HEK293 (cell line): ENCODE measurements at regions not wholly inside any gene's neighbourhood (a gene's known extent, or its start where the extent isn't known, plus 50 kb on each side); places are given as distances from the start of the nearest gene placed in this dataset.

Source experiments
- GLIS2 ChIP-seq: fragments of 450-650 bp; formaldehyde crosslinking; IDR thresholded peaks from 2 replicates; pipeline ENCODE4 v1.5.1; 2016; ENCODE audit warnings: missing biosample characterization, missing genetic modification characterization
- HOXC10 ChIP-seq: sonication (generic); formaldehyde crosslinking; IDR thresholded peaks from 2 replicates; pipeline ENCODE4 v1.8.1; 2023; ENCODE audit warnings: mild to moderate bottlenecking, missing genetic modification reagents
- HOXD13 ChIP-seq: sonication (generic); formaldehyde crosslinking; IDR thresholded peaks from 2 replicates; pipeline ENCODE4 v1.8.0; 2022; ENCODE audit warnings: missing genetic modification reagents, borderline replicate concordance
- KLF1 ChIP-seq: fragments of 450-650 bp; formaldehyde crosslinking; IDR thresholded peaks from 2 replicates; pipeline ENCODE4 v1.5.1; 2016; ENCODE audit warnings: missing biosample characterization, missing genetic modification characterization
- MEIS1 ChIP-seq: sonication (generic); formaldehyde crosslinking; IDR thresholded peaks from 2 replicates; pipeline ENCODE4 v1.8.1; 2022; ENCODE audit warnings: missing genetic modification reagents, mild to moderate bottlenecking, borderline replicate concordance
- MZF1 ChIP-seq: fragments of 450-650 bp; formaldehyde crosslinking; IDR thresholded peaks from 2 replicates; pipeline ENCODE4 v1.5.1; 2017; ENCODE audit warnings: missing biosample characterization, missing genetic modification characterization, borderline replicate concordance
- OSR2 ChIP-seq: fragments of 450-650 bp; formaldehyde crosslinking; IDR thresholded peaks from 2 replicates; pipeline ENCODE4 v1.5.1; 2016; ENCODE audit warnings: missing biosample characterization, missing genetic modification characterization
- REPIN1 ChIP-seq: fragments of 450-650 bp; formaldehyde crosslinking; IDR thresholded peaks from 2 replicates; pipeline ENCODE4 v1.5.1; 2017; ENCODE audit warnings: missing biosample characterization, missing genetic modification characterization, low read depth
- TSHZ1 ChIP-seq: fragments of 450-650 bp; formaldehyde crosslinking; IDR thresholded peaks from 2 replicates; pipeline ENCODE4 v1.5.1; 2016; ENCODE audit warnings: missing biosample characterization, missing genetic modification characterization, borderline replicate concordance
- YY1 ChIP-seq: fragments of 450-650 bp; formaldehyde crosslinking; IDR thresholded peaks from 2 replicates; pipeline ENCODE4 v1.5.1; 2018; ENCODE audit warnings: missing biosample characterization, missing genetic modification characterization
- ZBTB1 ChIP-seq: fragments of 450-650 bp; formaldehyde crosslinking; IDR thresholded peaks from 2 replicates; pipeline ENCODE4 v1.5.1; 2016; ENCODE audit warnings: missing biosample characterization, missing genetic modification characterization
- ZBTB17 ChIP-seq: fragments of 450-650 bp; formaldehyde crosslinking; IDR thresholded peaks from 2 replicates; pipeline ENCODE4 v1.5.1; 2016; ENCODE audit warnings: missing biosample characterization, missing genetic modification characterization
- ZBTB21 ChIP-seq: fragments of 450-650 bp; formaldehyde crosslinking; IDR thresholded peaks from 2 replicates; pipeline ENCODE4 v1.5.1; 2017; ENCODE audit warnings: missing biosample characterization, missing genetic modification characterization
- ZBTB48 ChIP-seq: fragments of 450-650 bp; formaldehyde crosslinking; IDR thresholded peaks from 2 replicates; pipeline ENCODE4 v1.5.1; 2016; ENCODE audit warnings: missing biosample characterization, missing genetic modification characterization
- ZBTB7A ChIP-seq: fragments of 450-650 bp; formaldehyde crosslinking; IDR thresholded peaks from 2 replicates; pipeline ENCODE4 v1.5.1; 2016; ENCODE audit warnings: low read depth, missing biosample characterization, missing genetic modification characterization
- ZFP41 ChIP-seq: fragments of 450-650 bp; formaldehyde crosslinking; IDR thresholded peaks from 2 replicates; pipeline ENCODE4 v1.5.1; 2016; ENCODE audit warnings: missing biosample characterization, missing genetic modification characterization, borderline replicate concordance
- ZNF112 ChIP-seq: fragments of 450-650 bp; formaldehyde crosslinking; IDR thresholded peaks from 2 replicates; pipeline ENCODE4 v1.5.0; 2017; ENCODE audit warnings: missing biosample characterization, missing genetic modification characterization
- ZNF121 ChIP-seq: fragments of 450-650 bp; formaldehyde crosslinking; IDR thresholded peaks from 2 replicates; pipeline ENCODE4 v1.5.1; 2016; ENCODE audit warnings: missing biosample characterization, missing genetic modification characterization
- ZNF19 ChIP-seq: fragments of 450-650 bp; formaldehyde crosslinking; IDR thresholded peaks from 2 replicates; pipeline ENCODE4; 2016; ENCODE audit warnings: missing biosample characterization, missing genetic modification characterization, low read depth
- ZNF266 ChIP-seq: fragments of 450-650 bp; formaldehyde crosslinking; IDR thresholded peaks from 2 replicates; pipeline ENCODE4 v1.5.1; 2016; ENCODE audit warnings: missing biosample characterization, missing genetic modification characterization, low read depth
- ZNF274 ChIP-seq, 2 experiments: fragments of 200-500 bp in 1 of 2; fragments of 450-650 bp in 1 of 2; sonication (Bioruptor generic) in 1 of 2; formaldehyde crosslinking in 1 of 2; IDR thresholded peaks; 2 replicates each; pipeline versions ENCODE4 v1.5.1 to v1.6.1; 2014 to 2016; ENCODE audit warnings: borderline replicate concordance in 1 of 2, inconsistent platforms in 1 of 2, low read length in 1 of 2, missing biosample characterization in 1 of 2, missing genetic modification characterization in 1 of 2
- ZNF510 ChIP-seq: fragments of 450-650 bp; formaldehyde crosslinking; IDR thresholded peaks from 2 replicates; pipeline ENCODE4 v1.5.1; 2018; ENCODE audit warnings: mild to moderate bottlenecking, missing genetic modification characterization, missing biosample characterization; ENCODE audit not compliant: insufficient replicate concordance
- ZNF521 ChIP-seq: fragments of 450-650 bp; formaldehyde crosslinking; IDR thresholded peaks from 2 replicates; pipeline ENCODE4 v1.5.1; 2017; ENCODE audit warnings: missing biosample characterization, mild to moderate bottlenecking, missing genetic modification characterization
- ZNF571 ChIP-seq: fragments of 450-650 bp; formaldehyde crosslinking; IDR thresholded peaks from 2 replicates; pipeline ENCODE4 v1.5.0; 2017; ENCODE audit warnings: missing biosample characterization, missing genetic modification characterization
- ZNF585B ChIP-seq: fragments of 450-650 bp; formaldehyde crosslinking; IDR thresholded peaks from 2 replicates; pipeline ENCODE4 v1.5.1; 2016; ENCODE audit warnings: missing biosample characterization, missing genetic modification characterization
- ZNF626 ChIP-seq: fragments of 450-650 bp; sonication (Bioruptor Pico); formaldehyde crosslinking; IDR thresholded peaks from 2 replicates; pipeline ENCODE4 v1.5.1; 2018; ENCODE audit warnings: missing biosample characterization, missing genetic modification characterization, inconsistent platforms
- ZNF654 ChIP-seq: fragments of 450-650 bp; formaldehyde crosslinking; IDR thresholded peaks from 2 replicates; pipeline ENCODE4 v1.5.1; 2016; ENCODE audit warnings: low read depth, missing biosample characterization, missing genetic modification characterization
- ZNF707 ChIP-seq: fragments of 450-650 bp; formaldehyde crosslinking; IDR thresholded peaks from 2 replicates; pipeline ENCODE4 v1.5.1; 2016; ENCODE audit warnings: missing biosample characterization, missing genetic modification characterization
- ZNF747 ChIP-seq: fragments of 450-650 bp; formaldehyde crosslinking; IDR thresholded peaks from 2 replicates; pipeline ENCODE4 v1.5.1; 2016; ENCODE audit warnings: missing biosample characterization, missing genetic modification characterization
- ZNF777 ChIP-seq: fragments of 450-650 bp; formaldehyde crosslinking; IDR thresholded peaks from 2 replicates; pipeline ENCODE4 v1.5.1; 2017; ENCODE audit warnings: missing biosample characterization, missing genetic modification characterization, borderline replicate concordance
- ZNF791 ChIP-seq: fragments of 450-650 bp; formaldehyde crosslinking; IDR thresholded peaks from 2 replicates; pipeline ENCODE4 v1.5.1; 2016; ENCODE audit warnings: missing biosample characterization, missing genetic modification characterization
- ZNF792 ChIP-seq: fragments of 450-650 bp; formaldehyde crosslinking; IDR thresholded peaks from 2 replicates; pipeline ENCODE4 v1.5.1; 2016; ENCODE audit warnings: missing biosample characterization, missing genetic modification characterization
- ZNF843 ChIP-seq: fragments of 450-650 bp; formaldehyde crosslinking; IDR thresholded peaks from 2 replicates; pipeline ENCODE4 v1.5.1; 2016; ENCODE audit warnings: missing biosample characterization, missing genetic modification characterization
- ZSCAN16 ChIP-seq: fragments of 450-650 bp; formaldehyde crosslinking; IDR thresholded peaks from 2 replicates; pipeline ENCODE4 v1.5.1; 2016; ENCODE audit warnings: missing biosample characterization, missing genetic modification characterization
- ZXDB ChIP-seq: fragments of 450-650 bp; formaldehyde crosslinking; IDR thresholded peaks from 2 replicates; pipeline ENCODE4 v1.5.1; 2016; ENCODE audit warnings: missing biosample characterization, missing genetic modification characterization
- TF ChIP-seq, protein P1 (sequence below): fragments of 450-650 bp; formaldehyde crosslinking; IDR thresholded peaks from 2 replicates; pipeline ENCODE4 v1.5.1; 2016; ENCODE audit warnings: missing biosample characterization, missing genetic modification characterization, borderline replicate concordance
- TF ChIP-seq, protein P2 (sequence below): sonication (generic); formaldehyde crosslinking; IDR thresholded peaks from 2 replicates; pipeline ENCODE4 v1.8.1; 2022; ENCODE audit warnings: mild to moderate bottlenecking, moderate library complexity, missing genetic modification reagents

DNA sequence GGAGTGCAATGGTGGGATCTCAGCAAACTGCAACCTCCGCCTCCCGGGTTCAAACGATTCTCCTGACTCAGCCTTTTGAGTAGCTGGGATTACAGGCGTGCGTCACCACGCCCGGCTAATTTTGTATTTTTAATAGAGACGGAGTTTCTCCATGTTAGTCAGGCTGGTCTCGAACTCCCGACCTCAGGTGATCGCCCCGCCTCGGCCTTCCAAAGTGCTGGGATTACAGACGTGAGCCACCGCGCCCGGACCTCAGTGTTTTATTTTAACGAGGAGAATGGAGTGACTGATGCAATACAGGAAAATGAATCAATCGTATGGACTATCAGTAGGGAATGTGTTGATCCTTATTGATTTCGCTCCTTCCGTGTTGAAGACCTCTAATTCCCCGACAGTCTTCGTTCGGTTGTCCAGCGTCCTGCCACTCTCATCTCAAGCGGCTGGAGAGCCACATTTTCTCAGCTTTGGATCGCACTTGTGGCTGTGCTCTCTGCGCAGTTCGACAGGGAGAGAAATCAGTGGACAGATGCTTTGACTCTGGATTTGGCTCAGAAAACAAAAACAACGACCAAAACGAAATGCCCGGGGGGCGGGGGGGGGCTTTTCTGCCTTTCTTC is 166.2 kb downstream of the TRIM27 start (continued):
- TF ChIP-seq, protein P1, sequence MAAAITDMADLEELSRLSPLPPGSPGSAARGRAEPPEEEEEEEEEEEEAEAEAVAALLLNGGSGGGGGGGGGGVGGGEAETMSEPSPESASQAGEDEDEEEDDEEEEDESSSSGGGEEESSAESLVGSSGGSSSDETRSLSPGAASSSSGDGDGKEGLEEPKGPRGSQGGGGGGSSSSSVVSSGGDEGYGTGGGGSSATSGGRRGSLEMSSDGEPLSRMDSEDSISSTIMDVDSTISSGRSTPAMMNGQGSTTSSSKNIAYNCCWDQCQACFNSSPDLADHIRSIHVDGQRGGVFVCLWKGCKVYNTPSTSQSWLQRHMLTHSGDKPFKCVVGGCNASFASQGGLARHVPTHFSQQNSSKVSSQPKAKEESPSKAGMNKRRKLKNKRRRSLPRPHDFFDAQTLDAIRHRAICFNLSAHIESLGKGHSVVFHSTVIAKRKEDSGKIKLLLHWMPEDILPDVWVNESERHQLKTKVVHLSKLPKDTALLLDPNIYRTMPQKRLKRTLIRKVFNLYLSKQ (tag by site-specific recombination) = no peak
- peak; percentile 71 for TF ChIP-seq ZBTB21 (tag by site-specific recombination)
- TF ChIP-seq HOXC10 (CRISPR knock-in tag) = 0 out of 2 replicates have a peak, but pooled peaks have one; percentile 68
- TF ChIP-seq ZNF792 (tag by site-specific recombination) = 0 out of 2 replicates have a peak, but pooled peaks have one; percentile 23
- no peak for TF ChIP-seq MEIS1 (CRISPR knock-in tag)
- no peak for TF ChIP-seq ZNF707
- peak; percentile 85; the same call in 1 of the 2 replicates for TF ChIP-seq ZNF777 (tag by site-specific recombination)
- TF ChIP-seq ZNF19 (tag by site-specific recombination) = no peak
- TF ChIP-seq ZNF585B (tag by site-specific recombination) = no peak
- TF ChIP-seq, protein P2, sequence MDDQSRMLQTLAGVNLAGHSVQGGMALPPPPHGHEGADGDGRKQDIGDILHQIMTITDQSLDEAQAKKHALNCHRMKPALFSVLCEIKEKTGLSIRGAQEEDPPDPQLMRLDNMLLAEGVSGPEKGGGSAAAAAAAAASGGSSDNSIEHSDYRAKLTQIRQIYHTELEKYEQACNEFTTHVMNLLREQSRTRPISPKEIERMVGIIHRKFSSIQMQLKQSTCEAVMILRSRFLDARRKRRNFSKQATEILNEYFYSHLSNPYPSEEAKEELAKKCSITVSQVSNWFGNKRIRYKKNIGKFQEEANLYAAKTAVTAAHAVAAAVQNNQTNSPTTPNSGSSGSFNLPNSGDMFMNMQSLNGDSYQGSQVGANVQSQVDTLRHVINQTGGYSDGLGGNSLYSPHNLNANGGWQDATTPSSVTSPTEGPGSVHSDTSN = no peak
- TF ChIP-seq ZFP41 (tag by site-specific recombination) = no peak
- TF ChIP-seq ZBTB48 (tag by site-specific recombination) = no peak
- no peak for TF ChIP-seq ZNF521 (tag by site-specific recombination)
- TF ChIP-seq TSHZ1 (tag by site-specific recombination) = peak; percentile 32; the same call in 1 of the 2 replicates
- peak; percentile 24; the same call in 1 of the 2 replicates for TF ChIP-seq HOXD13 (CRISPR knock-in tag)
- no peak for TF ChIP-seq ZNF266 (tag by site-specific recombination)
- TF ChIP-seq ZNF112 (tag by site-specific recombination) = no peak
- no peak for TF ChIP-seq ZBTB7A (tag by site-specific recombination)
- 0 out of 2 replicates have a peak, but pooled peaks have one; percentile 31 for TF ChIP-seq YY1 (tag by site-specific recombination)
- TF ChIP-seq ZBTB17 (tag by site-specific recombination) = peak; percentile 100
- no peak for TF ChIP-seq ZNF274 (IDR thresholded peaks at IDR 0.05; ENCODE audit: low read length)
- TF ChIP-seq ZNF274 (tag by site-specific recombination; IDR thresholded peaks at IDR 0.05; ENCODE audit: borderline replicate concordance) = no peak
- TF ChIP-seq REPIN1 (tag by site-specific recombination) = no peak
- no peak for TF ChIP-seq ZNF571 (tag by site-specific recombination)
- no peak for TF ChIP-seq ZNF626 (tag by site-specific recombination)
- no peak for TF ChIP-seq GLIS2 (tag by site-specific recombination)
- no peak for TF ChIP-seq OSR2 (tag by site-specific recombination)
- TF ChIP-seq ZNF843 (tag by site-specific recombination) = peak; percentile 52
- TF ChIP-seq ZSCAN16 = no peak
- peak; percentile 36; the same call in 1 of the 2 replicates for TF ChIP-seq ZXDB (tag by site-specific recombination)
- TF ChIP-seq ZNF510 (tag by site-specific recombination) = no peak
- no peak for TF ChIP-seq ZNF791 (tag by site-specific recombination)
- no peak for TF ChIP-seq ZNF747 (tag by site-specific recombination)
- no peak; the same call in 1 of the 2 replicates for TF ChIP-seq ZBTB1
- TF ChIP-seq MZF1 (tag by site-specific recombination) = peak; percentile 24; the same call in 1 of the 2 replicates
- no peak for TF ChIP-seq ZNF654 (tag by site-specific recombination)
- no peak for TF ChIP-seq ZNF121 (tag by site-specific recombination)
- peak; percentile 65 for TF ChIP-seq KLF1 (tag by site-specific recombination)
